GM23338 (cell line): ENCODE measurements at regions not wholly inside any gene's neighbourhood (a gene's known extent, or its start where the extent isn't known, plus 50 kb on each side); places are given as distances from the start of the nearest gene placed in this dataset.
"Not testable (repeated sequence)": the region's sequence is repeated elsewhere in the genome, so short reads cannot be mapped to it uniquely, and the experiment has no call there.

ENCODE experiments used
- CREB1 ChIP-seq: fragments of 250-450 bp; sonication (Bioruptor Pico); IDR thresholded peaks from 2 replicates; pipeline ENCODE4 v1.5.0; 2020; ENCODE audit warnings: low read depth, mild to moderate bottlenecking, moderate library complexity
- CTCF ChIP-seq, 2 experiments: fragments of 200-600 bp in 1 of 2; sonication (generic) in 1 of 2; conservative IDR thresholded peaks; 2 replicates each; pipeline versions ENCODE4 v1.5.1 to v1.6.1; 2016 to 2017; ENCODE audit warnings: antibody characterized with exemption in 2 of 2, low read depth in 2 of 2, mild to moderate bottlenecking in 2 of 2, moderate library complexity in 1 of 2
- EZH2 ChIP-seq: fragments of 200-600 bp; sonication (generic); IDR thresholded peaks from one replicate; pipeline ENCODE4 v1.8.0; 2017; ENCODE audit warnings: antibody characterized with exemption, mild to moderate bottlenecking, low read depth; ENCODE audit not compliant: unreplicated experiment
- EZH2phosphoT487 ChIP-seq: fragments of 200-600 bp; sonication (generic); IDR thresholded peaks from one replicate; pipeline ENCODE4 v1.8.1; 2018; ENCODE audit warnings: antibody characterized with exemption; ENCODE audit not compliant: unreplicated experiment
- JUNB ChIP-seq: IDR thresholded peaks from one replicate; pipeline ENCODE4 v1.6.1; 2016; ENCODE audit warnings: antibody characterized with exemption; ENCODE audit not compliant: unreplicated experiment
- POLR2AphosphoS5 ChIP-seq: IDR thresholded peaks from 2 replicates; pipeline ENCODE4 v1.6.1; 2016; ENCODE audit warnings: antibody characterized with exemption, low read depth
- REST ChIP-seq: IDR thresholded peaks from one replicate; pipeline ENCODE4 v1.6.1; 2018; ENCODE audit warnings: antibody characterized with exemption; ENCODE audit not compliant: unreplicated experiment
- ZNF331 ChIP-seq: fragments of 250-450 bp; sonication (Bioruptor Pico); IDR thresholded peaks from 2 replicates; pipeline ENCODE4 v1.5.0; 2020; ENCODE audit warnings: low read depth, mild to moderate bottlenecking, moderate library complexity

- not testable (repeated sequence) for TF ChIP-seq EZH2; EZH2phosphoT487; CTCF (conservative IDR thresholded peaks at IDR 0.05; ENCODE audit: low read depth in 2 of 2); CREB1 (CRISPR knock-in tag); ZNF331 (CRISPR knock-in tag); POLR2AphosphoS5; REST; JUNB
These were observed 83.6 kb upstream of the CRYM start for GRCh38 chr16:21361612-21362227.
